HG03175 (cell line): ENCODE measurements at regions not wholly inside any gene's neighbourhood (a gene's known extent, or its start where the extent isn't known, plus 50 kb on each side); places are given as distances from the start of the nearest gene placed in this dataset.

Experiments
- ATAC-seq: cut with Tn5 transposase; IDR thresholded peaks from one replicate; pipeline ENCODE4 v1.9.1; 2021; ENCODE audit warnings: mild to moderate bottlenecking, moderate library complexity; ENCODE audit not compliant: unreplicated experiment

DNA sequence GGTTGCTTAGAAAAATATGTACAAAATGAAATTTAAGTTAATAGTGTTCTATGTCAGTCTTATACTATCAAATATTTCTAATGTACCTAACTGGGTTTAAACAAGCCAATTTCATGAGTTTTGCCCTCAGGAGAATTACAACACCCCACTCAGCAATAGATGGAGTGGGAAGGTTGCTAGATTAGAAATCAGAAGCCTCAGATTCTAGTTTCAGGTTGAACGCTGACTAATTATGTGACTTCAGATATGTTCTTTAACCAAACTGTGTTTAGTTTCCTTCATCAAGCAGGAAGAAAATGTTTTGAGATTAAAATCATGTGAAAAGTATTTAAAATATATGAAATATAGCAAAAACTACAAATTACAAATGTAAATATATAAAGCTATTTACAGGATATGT lies 133.8 kb upstream of the KCNH7 start:
- ATAC-seq, result no peak

- no peak for ATAC-seq
Measured at GRCh38 chr2:162968306-162968705, 129.7 kb upstream of the KCNH7 start.

DNA sequence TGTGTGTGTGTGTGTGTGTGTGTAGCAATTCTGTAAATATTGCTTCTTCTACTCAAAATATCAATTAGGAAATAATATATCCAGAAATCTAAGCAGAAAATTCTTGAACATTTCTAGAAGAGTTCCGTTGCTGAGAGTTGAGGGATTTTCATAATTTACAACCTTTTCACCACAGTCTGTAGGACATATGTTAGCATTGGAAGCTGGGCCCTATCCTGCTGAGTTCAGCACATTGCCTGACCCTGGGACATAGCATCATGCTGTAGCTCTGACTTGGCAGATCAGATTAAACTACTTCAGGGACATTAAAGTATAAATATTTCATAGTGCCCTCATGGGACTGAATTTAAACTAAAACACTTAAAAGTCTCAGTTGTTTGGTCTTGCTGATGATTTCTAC lies 129.2 kb upstream of the KCNH7 start:
- ATAC-seq, result no peak

DNA sequence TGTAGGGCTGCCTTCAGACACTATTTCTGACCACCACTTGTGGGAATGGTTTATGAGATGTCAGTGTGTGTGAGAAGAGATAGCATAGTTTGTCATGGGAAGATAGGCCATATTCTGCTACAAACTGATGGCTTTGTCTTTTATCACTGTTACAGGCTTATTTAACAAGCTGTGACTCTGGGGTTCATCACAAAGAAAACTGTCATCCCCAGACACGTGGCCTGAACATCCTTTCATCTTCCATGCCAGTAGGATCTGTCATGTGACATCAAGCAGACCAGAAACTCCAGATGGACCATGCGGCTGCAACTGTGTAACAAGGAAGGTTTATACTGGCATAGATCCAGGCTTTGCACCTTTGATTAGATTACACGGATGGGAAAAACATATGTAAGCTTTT lies 128.6 kb upstream of the KCNH7 start:
- no peak for ATAC-seq

GRCh38 chr2:162965191-162965590 lies 126.6 kb upstream of the KCNH7 start:
- no peak for ATAC-seq

GRCh38 chr2:162964513-162964912 lies 125.9 kb upstream of the KCNH7 start:
- ATAC-seq, result no peak

DNA sequence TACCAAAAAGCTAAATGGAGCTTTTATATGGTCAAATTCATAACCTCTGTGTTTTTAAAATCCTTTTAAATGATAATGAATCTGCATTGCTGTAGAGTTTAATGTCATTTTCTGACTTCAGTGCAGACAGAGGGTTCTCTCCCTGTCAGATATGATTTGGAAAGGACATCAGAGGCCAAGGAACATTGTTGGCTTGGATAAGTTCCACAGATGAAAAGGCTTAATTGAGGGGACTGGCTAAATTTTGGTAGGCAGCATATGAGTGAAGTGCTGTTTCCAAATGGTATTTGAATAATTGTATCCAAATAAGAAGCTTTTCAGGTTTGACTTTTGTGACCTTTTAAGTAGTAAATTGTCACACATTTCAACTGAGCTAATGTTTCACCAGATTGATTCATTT lies 124.6 kb upstream of the KCNH7 start:
- no peak for ATAC-seq

DNA sequence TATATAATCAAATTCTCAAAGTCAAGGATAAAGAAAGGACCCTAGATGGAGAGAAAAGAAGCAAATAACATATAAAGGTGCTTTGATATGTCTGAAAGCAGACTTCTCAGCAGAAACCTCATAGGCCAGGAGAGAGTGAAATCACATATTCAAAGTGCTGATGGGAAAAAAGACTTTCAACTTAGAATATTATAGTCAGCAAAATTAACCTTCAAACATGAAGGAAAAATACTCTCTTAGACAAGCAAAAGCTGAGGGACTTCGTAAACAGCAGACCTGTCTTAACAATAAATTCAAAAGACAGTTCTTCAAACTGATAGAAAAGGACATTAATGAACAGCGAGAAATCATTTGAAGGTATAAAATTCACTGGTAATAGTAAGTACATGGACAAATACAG lies 107.2 kb upstream of the KCNH7 start:
- no peak for ATAC-seq

GRCh38 chr2:162938387-162938786 lies 99.8 kb upstream of the KCNH7 start:
- no peak for ATAC-seq

DNA sequence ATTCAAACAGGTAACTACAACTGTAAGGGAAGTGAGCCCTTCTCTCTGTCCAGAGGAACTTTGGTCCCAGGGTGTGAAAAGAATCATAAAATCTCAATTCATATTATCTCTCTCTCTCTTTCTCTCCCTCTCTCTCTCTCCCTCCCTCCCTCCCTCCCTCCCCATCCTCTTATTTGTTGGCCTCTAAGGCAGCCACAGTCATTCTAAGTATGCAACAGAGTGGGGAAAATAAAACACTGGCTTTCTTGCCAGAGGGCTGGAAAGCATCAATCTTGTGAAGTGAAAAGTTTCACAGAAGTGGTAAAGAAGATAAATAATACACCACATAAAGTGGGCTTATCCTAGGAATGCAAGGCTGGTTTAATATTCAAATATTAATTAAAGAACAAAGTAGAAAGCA lies 95.6 kb upstream of the KCNH7 start:
- ATAC-seq, result no peak

- ATAC-seq, result no peak
Measured at GRCh38 chr2:162932416-162932815, 93.8 kb upstream of the KCNH7 start.

GRCh38 chr2:162929571-162929970 lies 91.0 kb upstream of the KCNH7 start:
- ATAC-seq, result no peak

GRCh38 chr2:162928356-162928755 lies 89.8 kb upstream of the KCNH7 start:
- ATAC-seq, result no peak

DNA sequence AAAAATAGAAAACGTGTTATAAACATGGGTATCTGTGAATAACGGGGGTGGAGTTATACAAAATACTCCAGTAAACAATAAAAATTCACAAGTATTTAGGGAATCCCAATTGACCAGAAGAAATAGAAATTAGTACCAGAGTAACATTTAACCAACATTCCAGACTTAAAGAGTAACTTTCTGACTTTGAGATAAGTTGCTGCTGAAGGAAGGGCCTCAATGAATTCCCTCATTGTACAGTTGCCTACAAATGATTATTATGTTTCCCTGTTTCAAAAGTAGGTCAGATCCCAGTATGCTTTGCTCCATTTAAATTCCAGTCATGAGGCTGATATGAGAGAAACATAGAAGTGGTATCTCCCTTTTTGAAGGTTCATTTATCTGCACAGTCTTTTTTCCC lies 88.3 kb upstream of the KCNH7 start:
- ATAC-seq, result no peak

DNA sequence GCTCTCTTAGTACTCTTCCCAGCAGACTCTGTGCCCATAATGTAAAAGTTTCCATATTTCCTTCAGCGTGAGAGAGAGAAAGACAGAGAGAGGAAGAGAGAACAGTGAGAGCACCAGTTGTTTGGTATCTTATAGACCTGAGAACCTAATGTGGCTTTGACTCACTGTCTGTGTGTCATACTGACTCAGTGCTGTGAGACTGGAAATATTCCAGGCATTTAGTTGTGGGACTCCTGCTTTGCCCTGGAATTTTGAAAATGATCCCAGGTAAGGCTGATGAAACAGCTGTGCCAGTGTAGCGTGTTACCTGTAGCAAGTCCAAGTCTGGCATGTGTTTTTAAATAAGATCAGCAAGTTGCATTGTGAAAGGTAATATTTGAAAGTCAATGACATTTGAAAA lies 87.9 kb upstream of the KCNH7 start:
- no peak for ATAC-seq

GRCh38 chr2:162925595-162925994 lies 87.0 kb upstream of the KCNH7 start:
- ATAC-seq, result no peak

GRCh38 chr2:162919111-162919510 lies 80.5 kb upstream of the KCNH7 start:
- no peak for ATAC-seq

DNA sequence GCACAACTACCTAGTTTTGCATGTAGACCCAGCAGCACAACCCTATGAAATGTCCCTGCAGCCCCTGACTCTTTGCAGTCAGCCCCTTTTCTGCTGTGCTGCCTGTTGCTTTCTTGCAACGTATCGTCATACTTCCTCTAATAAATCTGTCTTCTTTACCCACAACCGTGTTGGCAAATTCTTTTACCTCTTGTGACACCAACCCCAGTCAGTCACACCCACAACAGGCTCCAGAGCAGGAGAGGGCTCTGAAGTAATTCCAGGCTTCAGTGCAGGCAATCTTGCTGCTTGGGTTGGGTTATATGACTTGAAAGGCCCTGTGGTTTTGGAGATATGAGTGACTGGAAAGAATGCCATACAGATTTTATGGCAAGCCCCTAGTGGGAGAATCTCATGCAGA lies 79.1 kb upstream of the KCNH7 start:
- no peak for ATAC-seq

GRCh38 chr2:162916286-162916801 lies 77.8 kb upstream of the KCNH7 start:
- ATAC-seq, result no peak

DNA sequence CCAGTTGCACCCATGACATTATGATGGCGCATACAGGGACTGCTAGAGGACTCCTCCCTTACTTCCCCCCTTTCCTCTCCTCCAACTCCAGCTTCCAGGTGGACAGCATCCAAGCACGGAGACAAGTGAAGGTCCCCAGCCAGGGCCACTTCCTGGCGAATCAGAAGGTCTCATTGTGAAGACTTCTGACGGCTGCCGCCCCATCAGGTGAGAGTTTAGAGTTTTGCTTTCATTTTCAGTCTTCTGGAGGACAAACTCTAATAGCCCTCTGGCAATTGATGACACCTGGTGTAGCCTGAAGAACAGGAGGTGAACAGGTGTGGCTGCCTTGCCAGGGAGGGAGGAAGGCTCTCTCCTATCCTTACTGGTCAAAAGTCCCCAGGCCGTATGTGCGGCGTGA lies 77.3 kb upstream of the KCNH7 start:
- no peak for ATAC-seq

GRCh38 chr2:162914161-162914560 lies 75.6 kb upstream of the KCNH7 start:
- ATAC-seq, result no peak

DNA sequence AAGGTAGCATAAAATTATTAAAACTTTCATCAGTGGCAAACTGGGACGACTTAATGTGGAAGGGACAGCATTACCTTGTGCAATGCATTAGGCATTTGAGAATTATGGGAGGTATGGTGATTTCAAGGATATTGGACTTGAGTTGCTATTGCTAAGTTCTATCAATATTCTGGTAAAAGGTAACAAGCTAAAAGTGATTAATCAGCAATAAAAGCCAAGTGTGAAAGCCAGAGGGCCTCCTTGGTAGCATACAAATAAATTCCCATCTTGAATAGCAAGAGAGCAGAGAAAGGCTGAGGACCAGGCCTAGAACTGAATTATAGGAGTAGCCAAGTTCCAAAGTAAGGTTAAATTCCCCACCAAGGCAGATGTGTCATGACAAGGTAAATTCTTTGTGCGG lies 74.2 kb upstream of the KCNH7 start:
- ATAC-seq, result no peak

DNA sequence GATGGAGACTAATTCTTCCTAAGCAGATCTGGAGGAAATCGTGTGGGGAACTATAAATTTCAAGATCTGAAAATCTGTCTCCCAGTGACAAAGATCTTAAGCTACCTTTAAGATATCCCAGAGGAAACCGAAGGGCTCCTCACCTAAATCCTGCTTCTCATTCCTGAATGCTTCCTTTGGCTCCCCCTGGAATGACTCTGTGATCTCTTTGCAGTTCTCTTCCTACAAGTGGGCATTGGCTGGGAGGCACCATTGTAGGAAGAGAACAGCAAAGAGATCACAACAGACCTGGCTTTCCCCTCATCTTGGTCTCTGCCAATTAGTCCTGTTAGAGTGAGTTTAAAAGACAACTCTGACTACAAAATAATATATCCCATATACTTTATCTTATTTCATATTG lies 70.0 kb upstream of the KCNH7 start:
- no peak for ATAC-seq
